ENCODE measurements at regions not wholly inside any gene's neighbourhood (a gene's known extent, or its start where the extent isn't known, plus 50 kb on each side); places are given as distances from the start of the nearest gene placed in this dataset.
"Not testable (repeated sequence)": the region's sequence is repeated elsewhere in the genome, so short reads cannot be mapped to it uniquely, and the experiment has no call there.

GRCh38 chr5:136738829-136739228 lies 373.5 kb upstream of the TRPC7 start:
- DNase-seq = no peak

DNA sequence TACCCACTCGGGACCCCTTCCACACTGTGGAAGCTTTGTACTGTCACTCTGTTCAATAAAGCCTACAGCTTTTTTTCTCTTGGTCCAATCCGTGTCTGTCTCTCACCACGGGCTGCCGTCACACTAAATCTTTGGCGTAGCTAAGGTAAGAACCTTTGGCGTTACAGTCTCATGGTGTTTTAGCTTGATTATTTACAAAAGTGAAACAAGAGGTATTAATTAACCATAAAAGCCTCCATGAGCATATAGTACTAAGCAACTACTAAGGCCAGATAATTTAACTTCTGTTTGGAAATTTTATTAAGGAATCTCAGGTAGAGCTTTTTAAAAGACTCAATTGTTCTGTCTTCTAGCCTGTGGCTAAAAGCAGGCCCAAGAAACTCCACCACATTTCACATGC lies 370.7 kb upstream of the TRPC7 start:
- DNase-seq = no peak

DNA sequence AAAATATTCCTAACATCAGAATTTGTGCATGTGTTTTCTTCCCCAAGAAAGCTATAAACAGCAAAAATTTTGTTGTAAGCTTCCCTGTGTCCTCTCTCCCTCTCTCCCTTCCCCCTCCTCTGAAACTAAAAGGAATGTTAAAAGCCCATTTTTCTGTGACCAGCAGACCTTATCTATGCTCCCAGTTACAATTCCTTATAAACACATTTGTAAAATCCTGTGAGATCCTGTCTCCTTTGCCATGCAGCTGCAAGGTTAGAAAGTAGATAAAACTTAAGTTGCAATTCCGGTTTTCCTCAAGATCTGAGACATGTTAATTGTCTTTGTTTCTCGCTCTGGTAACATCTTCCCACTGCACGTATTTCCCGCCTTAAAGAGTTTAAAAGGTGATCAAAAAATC lies 370.3 kb upstream of the TRPC7 start:
- not testable (repeated sequence) for DNase-seq

DNA sequence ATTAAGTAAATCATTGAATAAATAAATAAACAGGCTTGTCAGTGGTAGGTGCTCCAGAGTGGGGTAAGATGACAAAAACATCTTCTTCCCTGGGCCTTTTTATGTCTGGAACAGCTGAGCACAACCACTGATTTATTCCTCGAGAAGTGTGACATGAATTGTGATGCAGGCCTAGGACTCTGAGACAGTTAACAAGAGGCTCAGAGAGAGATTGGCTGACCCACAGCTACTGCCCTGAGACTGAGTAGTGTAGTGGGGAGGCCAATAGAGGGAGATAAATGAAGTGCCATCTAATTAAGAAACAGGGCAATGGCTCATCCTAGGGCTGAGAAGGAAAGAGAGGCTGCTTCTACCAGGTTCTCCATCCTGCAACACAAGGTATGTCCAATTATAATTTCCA lies 369.3 kb upstream of the TRPC7 start:
- no peak for DNase-seq

DNA sequence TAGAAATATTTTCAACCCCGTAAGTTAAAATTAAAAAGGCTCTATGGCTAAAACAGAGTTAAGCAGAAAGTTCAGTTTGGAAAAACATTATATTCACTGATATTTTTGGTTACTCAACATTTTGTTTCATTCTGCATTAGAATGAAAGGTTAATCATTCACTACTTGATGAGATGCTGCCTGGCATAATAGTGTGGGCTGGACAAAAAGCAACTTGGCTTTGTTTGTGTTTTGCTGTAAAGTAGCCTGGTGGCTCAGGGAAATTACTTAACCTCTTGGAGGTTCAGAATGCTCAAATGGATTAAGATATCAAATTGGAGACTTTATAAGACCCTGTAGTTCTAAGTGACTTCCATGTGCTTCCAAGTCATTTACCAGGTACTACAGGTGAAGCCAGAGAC lies 367.4 kb upstream of the TRPC7 start:
- DNase-seq = no peak

DNA sequence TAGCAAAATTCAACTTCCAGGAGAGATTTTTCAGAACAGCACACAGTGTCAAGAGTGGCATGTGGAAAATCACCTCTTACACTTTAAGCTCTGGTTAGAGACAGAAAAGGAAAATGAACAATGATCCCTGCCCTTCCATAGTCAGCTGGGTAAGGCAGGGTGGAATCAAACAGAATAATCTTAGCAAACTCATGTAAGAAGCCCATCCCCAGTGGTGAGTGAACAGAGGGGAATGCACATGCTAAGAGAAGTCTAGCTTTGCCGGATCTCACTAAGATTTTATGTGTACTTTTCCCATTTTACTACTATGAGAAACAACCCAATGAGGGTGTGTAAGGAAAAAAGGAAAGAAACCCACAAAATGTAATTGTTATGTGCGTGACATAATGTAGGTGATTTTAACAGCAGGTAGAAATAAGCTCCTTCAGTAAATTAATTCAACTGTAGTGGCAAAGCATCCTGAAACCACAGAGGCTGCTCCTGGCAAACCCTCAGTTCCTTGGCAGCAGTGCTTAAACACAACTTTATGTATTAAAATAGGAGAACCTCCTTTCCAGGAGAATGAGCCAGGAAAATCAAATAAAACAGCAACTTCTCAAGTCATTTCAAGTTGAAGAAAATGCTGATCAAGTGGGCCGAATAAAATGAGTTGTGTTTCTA lies 366.0 kb upstream of the TRPC7 start:
- no peak for DNase-seq

GRCh38 chr5:136730426-136730825 lies 365.1 kb upstream of the TRPC7 start:
- DNase-seq = no peak

GRCh38 chr5:136729901-136730355 lies 364.6 kb upstream of the TRPC7 start:
- DNase-seq = no peak

GRCh38 chr5:136726506-136726905 lies 361.2 kb upstream of the TRPC7 start:
- DNase-seq = no peak

GRCh38 chr5:136724161-136724560 lies 358.8 kb upstream of the TRPC7 start:
- no peak for DNase-seq

- no peak for DNase-seq
Observed at GRCh38 chr5:136722581-136722980, 357.2 kb upstream of the TRPC7 start.

DNA sequence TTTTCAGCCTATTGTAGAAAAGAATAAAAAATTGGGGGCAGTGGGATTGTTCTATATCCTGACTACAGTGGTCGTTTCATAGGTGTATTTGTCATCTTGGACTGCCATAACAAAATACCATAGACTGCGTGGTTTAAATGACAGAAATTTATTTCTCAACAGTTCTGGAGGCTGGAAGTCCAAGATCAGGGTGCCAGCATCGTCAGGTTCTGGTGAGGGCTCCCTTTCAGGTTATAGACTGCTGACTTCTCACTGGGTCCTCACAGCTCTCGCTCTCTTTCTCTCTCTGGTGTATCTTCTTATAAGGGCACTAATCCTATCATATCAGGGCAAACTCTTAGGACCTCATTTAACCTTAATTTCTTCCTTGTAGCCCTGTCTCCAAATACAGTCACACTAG lies 356.7 kb upstream of the TRPC7 start:
- no peak for DNase-seq

DNA sequence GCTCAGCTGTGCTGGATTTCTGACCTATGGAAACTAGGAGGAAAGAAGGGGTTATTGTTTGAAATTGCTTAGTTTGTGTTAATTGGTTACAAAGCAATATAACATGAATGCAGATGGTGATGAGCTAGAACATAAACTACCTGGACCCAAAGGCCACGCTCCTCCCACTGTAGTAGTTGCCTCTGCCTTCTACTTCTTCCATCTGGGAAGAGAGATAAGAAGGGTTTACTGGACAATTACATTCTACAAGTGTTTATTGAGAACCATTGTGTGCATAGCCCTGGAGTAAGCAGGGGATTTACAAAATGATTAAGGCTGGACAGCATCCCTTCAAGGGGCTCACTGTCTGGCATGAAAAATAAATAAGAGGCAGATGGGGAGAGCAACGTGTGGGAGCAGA lies 355.3 kb upstream of the TRPC7 start:
- no peak for DNase-seq

- DNase-seq = no peak
Observed at GRCh38 chr5:136717917-136718316, 352.6 kb upstream of the TRPC7 start.

DNA sequence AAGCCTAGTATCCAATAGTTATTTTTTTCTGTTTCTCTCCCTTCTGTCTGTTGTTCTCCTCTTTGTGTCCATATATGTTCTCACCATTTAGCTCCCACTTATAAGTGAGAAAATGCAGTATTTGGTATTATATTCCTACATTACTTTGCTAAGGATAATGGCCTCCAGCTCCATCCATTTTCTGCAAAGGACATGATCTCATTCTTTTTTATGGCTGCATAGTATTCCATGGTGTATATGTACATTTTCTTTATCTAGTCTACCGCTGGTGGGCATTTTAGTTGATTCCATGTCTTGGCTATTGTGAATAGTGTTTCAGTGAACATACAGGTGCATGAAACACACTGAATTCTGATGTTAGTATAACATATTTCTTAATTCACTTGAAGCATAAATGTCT lies 348.9 kb upstream of the TRPC7 start:
- no peak for DNase-seq

GRCh38 chr5:136712628-136713027 lies 347.3 kb upstream of the TRPC7 start:
- no peak for DNase-seq

GRCh38 chr5:136710834-136711233 lies 345.5 kb upstream of the TRPC7 start:
- DNase-seq = no peak

GRCh38 chr5:136703706-136704105 lies 338.4 kb upstream of the TRPC7 start:
- DNase-seq = no peak

- no peak for DNase-seq
Observed at GRCh38 chr5:136703036-136703435, 337.7 kb upstream of the TRPC7 start.

GRCh38 chr5:136701191-136701590 lies 335.8 kb upstream of the TRPC7 start:
- DNase-seq = no peak

DNA sequence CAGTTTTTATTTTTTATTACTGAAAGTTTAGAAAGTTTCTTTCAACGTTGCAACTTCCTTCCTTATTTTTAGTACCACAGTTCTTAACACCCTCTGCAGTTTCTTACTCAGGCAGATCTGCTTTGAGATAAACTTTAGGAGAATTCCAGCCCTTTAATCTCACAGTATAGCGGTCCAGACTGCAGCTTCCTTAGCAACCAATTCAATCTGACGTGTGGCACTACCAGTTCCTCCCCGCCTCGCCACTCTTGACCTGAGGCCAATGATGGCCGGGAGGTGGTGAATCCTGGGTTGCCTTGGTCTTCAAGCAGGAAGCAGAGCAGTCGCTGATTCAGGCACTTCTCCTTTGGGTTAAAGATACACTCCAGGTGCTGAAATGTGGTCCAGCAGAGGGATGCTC lies 334.3 kb upstream of the TRPC7 start:
- DNase-seq = no peak

DNA sequence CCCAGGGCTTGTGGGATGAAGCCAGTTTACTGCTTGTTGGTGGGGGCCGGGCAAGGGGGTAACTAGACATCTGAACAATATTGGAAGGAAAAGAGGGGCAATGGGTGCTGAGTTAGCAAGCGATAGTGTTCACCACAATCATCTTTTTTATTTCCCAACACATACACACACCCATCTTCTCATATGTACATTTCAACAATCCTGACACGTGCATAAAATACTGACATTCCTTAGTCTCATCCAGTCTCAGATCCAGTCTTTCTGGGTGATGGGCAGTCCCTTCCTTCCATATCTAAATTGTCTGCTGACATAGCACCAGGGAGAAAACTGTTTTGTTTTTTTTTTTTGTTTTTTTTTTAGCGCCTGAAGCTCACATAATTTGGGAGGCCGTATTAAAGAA lies 333.6 kb upstream of the TRPC7 start:
- no peak for DNase-seq

DNA sequence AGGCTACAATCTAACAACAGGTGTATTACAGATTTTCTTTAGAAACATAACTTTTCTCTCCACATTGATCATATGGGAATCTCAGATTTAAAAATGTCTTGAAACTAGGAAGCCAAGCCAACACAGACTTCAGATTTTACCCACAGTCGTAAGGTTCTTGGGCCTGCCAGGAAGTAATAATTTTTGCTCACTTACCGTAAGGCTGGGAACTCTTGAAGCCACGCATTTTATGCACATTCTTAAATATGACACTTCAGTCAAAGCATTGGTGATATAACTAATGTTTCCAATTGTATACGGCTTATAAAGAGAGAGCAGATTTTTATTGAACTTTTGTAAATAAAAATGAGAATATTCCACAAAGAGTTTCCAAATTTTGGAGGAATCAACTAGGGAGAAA lies 328.9 kb upstream of the TRPC7 start:
- no peak for DNase-seq

- no peak for DNase-seq
Observed at GRCh38 chr5:136689552-136689951, 324.2 kb upstream of the TRPC7 start.

DNA sequence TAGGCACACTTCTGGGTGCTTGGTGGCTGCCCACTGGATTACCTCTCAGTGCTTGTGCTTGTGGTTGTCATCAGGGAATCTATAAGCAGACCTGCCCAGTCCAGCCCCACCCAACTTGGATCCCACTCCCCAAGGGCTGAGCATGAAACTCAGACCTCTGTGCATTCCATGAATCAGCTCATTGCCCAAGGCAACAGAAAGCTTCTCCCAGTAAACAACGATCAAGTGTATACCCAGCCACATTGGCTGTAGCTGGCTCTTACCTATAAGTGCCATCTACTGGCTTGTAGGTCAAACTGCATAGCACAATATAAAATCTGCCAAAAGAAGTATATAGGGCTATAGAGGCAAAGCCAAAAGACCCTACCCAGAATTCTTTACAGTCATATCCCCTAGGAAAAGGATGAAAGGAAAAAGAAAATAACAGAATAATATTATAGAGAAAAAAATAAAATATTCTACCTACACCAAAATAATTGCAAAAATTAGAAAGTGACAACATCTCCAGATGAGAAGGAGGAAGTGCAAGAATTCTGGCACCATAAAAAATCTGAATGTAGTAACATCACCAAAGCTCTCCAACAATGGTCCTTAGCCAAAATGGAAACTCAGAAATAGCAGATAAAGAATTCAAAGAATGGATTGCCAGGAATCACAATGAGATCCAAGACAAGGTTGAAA lies 321.0 kb upstream of the TRPC7 start:
- DNase-seq = no peak
